ENCODE measurements at regions not wholly inside any gene's neighbourhood (a gene's known extent, or its start where the extent isn't known, plus 50 kb on each side); places are given as distances from the start of the nearest gene placed in this dataset.
A peak's percentile ranks its signal among the peaks of the same experiment; 100 is the strongest.

GRCh38 chr10:3838460-3839437 lies 53.7 kb upstream of the KLF6 start:
- CTCF ChIA-PET = no interaction called here
- POLR2A ChIA-PET = interaction anchor here (6.0 kb wide), 1 partner anchor 54 kb away, joined by 44 read pairs; the partner anchor contains the start of gene KLF6
- peak; percentile 29 for ATAC-seq
- no peak overlapping the region for H3K27ac ChIP-seq (ENCODE audit: low read depth, low read length)
- Mint-ChIP-seq H3K4me3 (no peak overlapping the region), H3K27me3 (no peaks in the 10 kb centered on the region), H3K4me1 (peaks cover 0 to 35% (median 0%) of the 10 kb centered on the region in 7 donors), H3K9me3 (peaks cover 0 to 2% (median 0%) of the 10 kb centered on the region in 11 donors), H3K36me3 (peaks cover 0 to 5% (median 0%) of the 10 kb centered on the region in 5 donors), H3K27ac (no peak overlapping the region)
- intact Hi-C loops (cut with micrococcal nuclease) = loop anchor here in 1 of 2 donors (5.0 kb wide), 1 partner anchor 199 kb away; no protein-coding TSS in a partner anchor
- peaks cover 0 to 8% of the 10 kb centered on the region in 2 donors for H3K4me1 ChIP-seq (ENCODE audit: control insufficient read depth in 2 of 2, insufficient read depth in 2 of 2, low read length in 2 of 2)
- no peaks in the 10 kb centered on the region for H3K36me3 ChIP-seq (ENCODE audit: control insufficient read depth in 2 of 3, insufficient read depth in 3 of 3, low read length in 3 of 3)
- H3K4me3 ChIP-seq (ENCODE audit: low read length) = no peak overlapping the region
- no peaks in the 10 kb centered on the region for H3K9me3 ChIP-seq (ENCODE audit: control insufficient read depth in 2 of 3, low read length in 3 of 3)
- H3K27me3 ChIP-seq (ENCODE audit: control insufficient read depth in 2 of 2, insufficient read depth in 2 of 2, low read length in 2 of 2) = no peaks in the 10 kb centered on the region
- DNase-seq = no peak

- Mint-ChIP-seq H3K4me3 (no peak overlapping the region), H3K4me1 (peaks cover 0 to 38% (median 0%) of the 10 kb centered on the region in 7 donors), H3K27me3 (no peaks in the 10 kb centered on the region), H3K27ac (peak overlapping the region in 1 of 9 donors; percentile 4), H3K36me3 (peaks cover 0 to 5% (median 0%) of the 10 kb centered on the region in 5 donors), H3K9me3 (peaks cover 0 to 2% (median 0%) of the 10 kb centered on the region in 11 donors)
- intact Hi-C loops (cut with micrococcal nuclease) = loop anchor here in 1 of 2 donors (5.0 kb wide), 1 partner anchor 199 kb away; no protein-coding TSS in a partner anchor
- Histone ChIP-seq H3K36me3 (ENCODE audit: control insufficient read depth in 2 of 3, insufficient read depth in 3 of 3, low read length in 3 of 3) (no peaks in the 10 kb centered on the region), H3K27ac (ENCODE audit: low read depth, low read length) (no peak overlapping the region), H3K27me3 (ENCODE audit: control insufficient read depth in 2 of 2, insufficient read depth in 2 of 2, low read length in 2 of 2) (no peaks in the 10 kb centered on the region), H3K4me1 (ENCODE audit: control insufficient read depth in 2 of 2, insufficient read depth in 2 of 2, low read length in 2 of 2) (peaks cover 0 to 8% of the 10 kb centered on the region in 2 donors), H3K4me3 (ENCODE audit: low read length) (no peak overlapping the region), H3K9me3 (ENCODE audit: control insufficient read depth in 2 of 3, low read length in 3 of 3) (no peaks in the 10 kb centered on the region)
- DNase-seq (no peak), ATAC-seq (no peak)
- ChIA-PET POLR2A (interaction anchor here (6.0 kb wide), 1 partner anchor 54 kb away, joined by 44 read pairs; the partner anchor contains the start of gene KLF6), CTCF (no interaction called here)
Observed at GRCh38 chr10:3837647-3838459, 52.8 kb upstream of the KLF6 start.

DNA sequence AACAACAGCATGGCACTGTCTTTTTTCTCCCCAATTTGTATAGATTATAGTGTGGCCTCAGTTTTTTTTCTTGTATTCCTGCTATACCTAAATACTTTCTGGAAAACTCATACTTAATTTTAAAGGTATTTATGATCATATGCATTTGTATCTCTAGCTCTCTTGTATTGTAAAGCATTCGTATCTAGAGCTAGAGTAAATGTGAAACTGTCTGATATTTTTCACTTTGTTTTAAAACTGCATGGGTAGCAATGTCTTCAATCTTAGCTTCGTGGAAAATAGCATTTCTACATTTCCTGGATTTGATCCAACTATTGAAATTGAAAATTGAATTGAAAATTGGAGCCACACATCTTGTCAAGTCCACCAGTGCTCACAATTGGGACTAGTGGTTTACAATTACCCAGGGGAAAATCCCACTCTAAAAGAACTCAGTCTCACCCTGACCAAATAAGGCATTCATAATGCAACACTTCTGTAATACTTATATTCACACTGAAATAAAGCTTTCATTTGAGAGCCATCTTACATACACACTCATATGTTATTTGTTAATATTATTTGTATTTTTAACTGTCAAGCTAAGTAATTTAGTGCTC lies 51.3 kb upstream of the KLF6 start:
- POLR2A ChIA-PET = interaction anchor here (0.7 to 6.0 kb wide), 4 partner anchors 12 to 52 kb away, joined by 3 to 44 read pairs (median 3); partner anchors contain the start of gene KLF6
- no peaks in the 10 kb centered on the region for H3K9me3 ChIP-seq (ENCODE audit: control insufficient read depth in 2 of 3, low read length in 3 of 3)
- H3K4me1 ChIP-seq (ENCODE audit: control insufficient read depth in 2 of 2, insufficient read depth in 2 of 2, low read length in 2 of 2) = peaks cover 0 to 8% of the 10 kb centered on the region in 2 donors
- Mint-ChIP-seq H3K27ac (peak overlapping the region in 1 of 9 donors; percentile 73), H3K9me3 (peaks cover 0 to 2% (median 0%) of the 10 kb centered on the region in 11 donors), H3K27me3 (no peaks in the 10 kb centered on the region), H3K36me3 (peaks cover 0 to 3% (median 0%) of the 10 kb centered on the region in 5 donors), H3K4me3 (peak overlapping the region in 1 of 10 donors; percentile 37), H3K4me1 (peaks cover 0 to 52% (median 0%) of the 10 kb centered on the region in 7 donors)
- no peak for DNase-seq
- H3K36me3 ChIP-seq (ENCODE audit: control insufficient read depth in 2 of 3, insufficient read depth in 3 of 3, low read length in 3 of 3) = no peaks in the 10 kb centered on the region
- no peaks in the 10 kb centered on the region for H3K27me3 ChIP-seq (ENCODE audit: control insufficient read depth in 2 of 2, insufficient read depth in 2 of 2, low read length in 2 of 2)
- peak; percentile 58 for ATAC-seq
- CTCF ChIA-PET = no interaction called here
- H3K4me3 ChIP-seq (ENCODE audit: low read length) = no peak overlapping the region
- intact Hi-C loops (cut with micrococcal nuclease) = loop anchor here in 1 of 2 donors (5.0 kb wide), 1 partner anchor 201 kb away; no protein-coding TSS in a partner anchor
- no peak overlapping the region for H3K27ac ChIP-seq (ENCODE audit: low read depth, low read length)

- no peaks in the 10 kb centered on the region for H3K36me3 ChIP-seq (ENCODE audit: control insufficient read depth in 2 of 3, insufficient read depth in 3 of 3, low read length in 3 of 3)
- H3K9me3 Mint-ChIP-seq = peaks cover 0 to 2% (median 0%) of the 10 kb centered on the region in 11 donors
- H3K4me1 Mint-ChIP-seq = peaks cover 0 to 56% (median 0%) of the 10 kb centered on the region in 7 donors
- H3K9me3 ChIP-seq (ENCODE audit: control insufficient read depth in 2 of 3, low read length in 3 of 3) = no peaks in the 10 kb centered on the region
- no peaks in the 10 kb centered on the region for H3K27me3 ChIP-seq (ENCODE audit: control insufficient read depth in 2 of 2, insufficient read depth in 2 of 2, low read length in 2 of 2)
- no peak overlapping the region for H3K4me3 ChIP-seq (ENCODE audit: low read length)
- H3K27ac Mint-ChIP-seq = no peak overlapping the region
- H3K4me1 ChIP-seq (ENCODE audit: control insufficient read depth in 2 of 2, insufficient read depth in 2 of 2, low read length in 2 of 2) = peaks cover 0 to 8% of the 10 kb centered on the region in 2 donors
- peaks cover 0 to 3% (median 0%) of the 10 kb centered on the region in 5 donors for H3K36me3 Mint-ChIP-seq
- H3K4me3 Mint-ChIP-seq = no peak overlapping the region
- intact Hi-C loops (cut with micrococcal nuclease) = loop anchor here in 1 of 2 donors (5.0 kb wide), 1 partner anchor 202 kb away; no protein-coding TSS in a partner anchor
- ATAC-seq = peak; percentile 65
- H3K27ac ChIP-seq (ENCODE audit: low read depth, low read length) = no peak overlapping the region
- no peak for DNase-seq
- H3K27me3 Mint-ChIP-seq = no peaks in the 10 kb centered on the region
- ChIA-PET POLR2A (interaction anchor here (0.7 to 6.0 kb wide), 4 partner anchors 13 to 51 kb away, joined by 3 to 44 read pairs (median 3); partner anchors contain the start of gene KLF6), CTCF (no interaction called here)
Observed at GRCh38 chr10:3835770-3836169, 50.8 kb upstream of the KLF6 start.

DNA sequence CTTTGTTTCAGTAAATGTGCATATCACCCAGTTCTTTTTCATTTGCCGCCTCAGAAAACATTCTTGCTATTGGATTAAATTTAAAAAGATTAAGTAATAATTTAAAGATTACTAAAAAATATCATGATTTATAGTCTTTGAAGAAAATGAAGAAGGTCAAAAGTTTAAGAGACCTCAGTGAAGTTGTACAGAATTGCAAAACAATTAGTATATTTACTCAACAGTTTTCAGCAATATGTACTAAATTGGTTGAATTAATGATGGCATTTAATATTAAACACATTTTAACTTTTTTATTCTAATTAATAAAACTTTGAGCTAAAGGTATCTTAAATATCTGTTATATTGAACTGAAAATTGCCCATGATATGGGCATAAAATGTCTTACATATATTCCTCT lies 49.9 kb upstream of the KLF6 start:
- DNase-seq = no peak
- no peaks in the 10 kb centered on the region for H3K36me3 ChIP-seq (ENCODE audit: control insufficient read depth in 2 of 3, insufficient read depth in 3 of 3, low read length in 3 of 3)
- H3K27ac ChIP-seq (ENCODE audit: low read depth, low read length) = no peak overlapping the region
- Mint-ChIP-seq H3K4me3 (no peak overlapping the region), H3K27me3 (no peaks in the 10 kb centered on the region), H3K9me3 (peaks cover 0 to 2% (median 0%) of the 10 kb centered on the region in 11 donors), H3K36me3 (peaks cover 0 to 3% (median 0%) of the 10 kb centered on the region in 5 donors), H3K27ac (no peak overlapping the region), H3K4me1 (peaks cover 0 to 64% (median under 1%) of the 10 kb centered on the region in 7 donors)
- H3K27me3 ChIP-seq (ENCODE audit: control insufficient read depth in 2 of 2, insufficient read depth in 2 of 2, low read length in 2 of 2) = no peaks in the 10 kb centered on the region
- no peak for ATAC-seq
- CTCF ChIA-PET = no interaction called here
- POLR2A ChIA-PET = interaction anchor here (6.0 kb wide), 1 partner anchor 51 kb away, joined by 44 read pairs; the partner anchor contains the start of gene KLF6
- H3K9me3 ChIP-seq (ENCODE audit: control insufficient read depth in 2 of 3, low read length in 3 of 3) = no peaks in the 10 kb centered on the region
- H3K4me3 ChIP-seq (ENCODE audit: low read length) = no peak overlapping the region
- intact Hi-C loops (cut with micrococcal nuclease) = loop anchor here in 1 of 2 donors (5.0 kb wide), 1 partner anchor 202 kb away; no protein-coding TSS in a partner anchor
- H3K4me1 ChIP-seq (ENCODE audit: control insufficient read depth in 2 of 2, insufficient read depth in 2 of 2, low read length in 2 of 2) = peaks cover 0 to 8% of the 10 kb centered on the region in 2 donors

All from naive thymus-derived CD4-positive, alpha-beta T cell (primary cell).